Esophagus muscularis mucosa (tissue), 4 donors: ENCODE measurements at regions not wholly inside any gene's neighbourhood (a gene's known extent, or its start where the extent isn't known, plus 50 kb on each side); places are given as distances from the start of the nearest gene placed in this dataset.

Source experiments
- DNase-seq: peaks from one replicate; pipeline ENCODE4 v3.0.0-alpha.2; 2017; ENCODE audit errors: extremely low spot score
- H3K27ac ChIP-seq, 4 donors: fragments of 200-600 bp; sonication (generic); replicated peaks in 1 of 4; 1 replicate in 3 of 4; 2 replicates in 1 of 4; pipeline ENCODE4 v1.5.1; 2016 to 2019; ENCODE audit warnings: mild to moderate bottlenecking in 1 of 4
- H3K27me3 ChIP-seq, 4 donors: fragments of 200-600 bp; sonication (generic); one replicate each; pipeline versions ENCODE4 v1.5.1 to v1.6.0; 2016 to 2019
- H3K36me3 ChIP-seq, 4 donors: fragments of 200-600 bp; sonication (generic); one replicate each; pipeline ENCODE4 v1.5.1; 2016 to 2019
- H3K4me1 ChIP-seq, 4 donors: fragments of 200-600 bp; sonication (generic); one replicate each; pipeline ENCODE4 v1.5.1; 2016 to 2019
- H3K4me3 ChIP-seq, 4 donors: fragments of 200-600 bp; sonication (generic); 1 replicate in 2 of 4; 2 replicates in 2 of 4; pipeline ENCODE4 v1.5.1; 2016 to 2019; ENCODE audit warnings: mild to moderate bottlenecking in 4 of 4, moderate library complexity in 1 of 4
- H3K9me3 ChIP-seq, 4 donors: fragments of 200-600 bp; sonication (generic); 1 replicate in 3 of 4; 2 replicates in 1 of 4; pipeline ENCODE4 v1.5.1; 2016 to 2019
- CTCF ChIP-seq, 3 experiments: fragments of 200-600 bp in 2 of 3; fragments of 450-650 bp in 1 of 3; sonication (generic) in 2 of 3; IDR thresholded peaks; one replicate each; pipeline ENCODE4 v1.5.1; 2017 to 2019; ENCODE audit warnings: antibody characterized with exemption in 3 of 3, mild to moderate bottlenecking in 2 of 3, moderate library complexity in 1 of 3
- EP300 ChIP-seq: sonication (generic); formaldehyde crosslinking; IDR thresholded peaks from one replicate; pipeline ENCODE4 v1.6.1; 2017; ENCODE audit warnings: antibody characterized with exemption
- POLR2A ChIP-seq: fragments of 450-650 bp; IDR thresholded peaks from one replicate; pipeline ENCODE4 v1.6.1; 2017; ENCODE audit warnings: antibody characterized with exemption, moderate library complexity, mild to moderate bottlenecking, low read depth
- POLR2AphosphoS5 ChIP-seq, 2 donors: sonication (generic); formaldehyde crosslinking; IDR thresholded peaks; one replicate each; pipeline ENCODE4 v1.6.1; 2017; ENCODE audit warnings: antibody characterized with exemption in 2 of 2
- WGBS: methylation state at CpG from one replicate; pipeline ENCODE4 v1.1.5; 2018; 5-methylcytosine and 5-hydroxymethylcytosine counted together
- intact Hi-C: fragments of 100-400 bp; cut with DNase I; formaldehyde crosslinking; loops from one replicate; pipeline ENCODE4 v1.15.1; 2023

- Histone ChIP-seq H3K4me3 (no peak overlapping the region), H3K36me3 (no peaks in the 10 kb centered on the region), H3K9me3 (no peaks in the 10 kb centered on the region), H3K27me3 (no peaks in the 10 kb centered on the region), H3K27ac (no peak overlapping the region), H3K4me1 (no peaks in the 10 kb centered on the region)
- intact Hi-C loops, result no loop called here
- 89% methylated on average over 3 of the region's 3 CpGs for WGBS
- no peak for DNase-seq
- TF ChIP-seq POLR2A (no peak), POLR2AphosphoS5 (IDR thresholded peaks at IDR 0.05) (no peak), EP300 (no peak), CTCF (IDR thresholded peaks at IDR 0.05) (no peak)
Observed at GRCh38 chr18:1732143-1732542, 827.5 kb downstream of the ADCYAP1 start.

DNA sequence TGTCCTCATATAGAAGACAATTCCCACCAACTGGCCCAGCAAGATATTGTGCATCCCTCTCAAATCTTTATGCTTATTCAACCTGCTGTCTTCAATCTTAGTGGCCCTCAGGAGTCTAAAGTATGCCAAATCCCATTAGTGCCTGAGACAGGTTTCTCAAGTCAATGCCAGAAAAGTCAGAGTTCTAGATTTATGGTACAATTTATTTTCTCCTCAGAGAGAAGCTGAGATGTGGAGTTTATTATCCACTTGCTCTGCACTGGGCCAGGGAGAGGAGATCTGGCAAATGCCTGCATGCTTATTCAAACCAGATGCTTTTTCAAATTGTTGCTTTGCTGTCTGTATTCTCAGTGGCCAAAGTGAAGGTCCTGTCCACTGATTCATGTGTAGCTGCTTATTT, 825.2 kb downstream of the METTL4 start:
- Histone ChIP-seq H3K27me3 (no peaks in the 10 kb centered on the region), H3K36me3 (no peaks in the 10 kb centered on the region), H3K27ac (no peak overlapping the region), H3K4me1 (no peaks in the 10 kb centered on the region), H3K4me3 (no peak overlapping the region), H3K9me3 (no peaks in the 10 kb centered on the region)
- no peak for DNase-seq
- intact Hi-C loops, result no loop called here
- TF ChIP-seq POLR2AphosphoS5 (IDR thresholded peaks at IDR 0.05) (no peak), POLR2A (no peak), CTCF (IDR thresholded peaks at IDR 0.05) (no peak), EP300 (no peak)

- Histone ChIP-seq H3K27me3 (no peaks in the 10 kb centered on the region), H3K4me3 (no peak overlapping the region), H3K27ac (no peak overlapping the region), H3K36me3 (no peaks in the 10 kb centered on the region), H3K9me3 (no peaks in the 10 kb centered on the region), H3K4me1 (no peaks in the 10 kb centered on the region)
- WGBS, result 60% methylated on average over 1 of the region's 1 CpG
- intact Hi-C loops, result no loop called here
- no peak for DNase-seq
- TF ChIP-seq EP300 (no peak), POLR2AphosphoS5 (IDR thresholded peaks at IDR 0.05) (no peak), POLR2A (no peak)
Observed at GRCh38 chr18:1751249-1751648, 820.1 kb downstream of the METTL4 start.

GRCh38 chr18:1760901-1761300, 810.4 kb downstream of the METTL4 start:
- H3K36me3 ChIP-seq, result no peaks in the 10 kb centered on the region
- no peak overlapping the region for H3K27ac ChIP-seq
- H3K4me1 ChIP-seq, result no peaks in the 10 kb centered on the region
- H3K27me3 ChIP-seq, result no peaks in the 10 kb centered on the region
- 75% methylated on average over 3 of the region's 3 CpGs for WGBS
- TF ChIP-seq POLR2A (no peak), POLR2AphosphoS5 (IDR thresholded peaks at IDR 0.05) (no peak), CTCF (IDR thresholded peaks at IDR 0.05) (no peak), EP300 (no peak)
- no peak overlapping the region for H3K4me3 ChIP-seq
- intact Hi-C loops, result no loop called here
- DNase-seq, result no peak
- no peaks in the 10 kb centered on the region for H3K9me3 ChIP-seq

DNA sequence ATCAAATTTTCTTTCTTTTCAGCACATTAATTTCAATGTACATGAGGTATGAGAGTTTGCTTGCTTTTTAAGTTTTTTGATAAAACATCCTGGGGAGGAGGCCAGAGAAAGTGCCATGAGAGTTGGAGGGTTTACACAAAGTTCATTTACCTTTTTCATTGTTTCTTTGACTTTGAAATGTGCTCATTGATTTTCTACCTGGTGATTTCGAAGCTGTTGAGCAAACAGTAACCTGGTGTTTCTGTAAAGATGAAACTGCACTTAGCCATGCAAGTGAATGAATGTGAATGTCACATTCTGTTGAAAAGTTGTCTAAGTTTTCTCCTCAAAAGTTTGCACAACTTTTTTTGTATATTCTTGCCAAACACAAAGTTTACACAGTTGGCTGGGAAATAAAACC, 797.0 kb downstream of the METTL4 start:
- 66% methylated on average over 1 of the region's 1 CpG for WGBS
- no peak for DNase-seq
- H3K4me1 ChIP-seq, result no peaks in the 10 kb centered on the region
- H3K36me3 ChIP-seq, result no peaks in the 10 kb centered on the region
- H3K9me3 ChIP-seq, result no peaks in the 10 kb centered on the region
- TF ChIP-seq CTCF (IDR thresholded peaks at IDR 0.05) (no peak), POLR2AphosphoS5 (IDR thresholded peaks at IDR 0.05) (no peak), POLR2A (no peak), EP300 (no peak)
- no peak overlapping the region for H3K27ac ChIP-seq
- intact Hi-C loops, result no loop called here
- no peak overlapping the region for H3K4me3 ChIP-seq
- no peaks in the 10 kb centered on the region for H3K27me3 ChIP-seq
